ENCODE measurements at regions not wholly inside any gene's neighbourhood (a gene's known extent, or its start where the extent isn't known, plus 50 kb on each side); places are given as distances from the start of the nearest gene placed in this dataset.

GRCh38 chr7:42552227-42552626, 315.2 kb upstream of the GLI3 start:
- TF ChIP-seq CTCF (IDR thresholded peaks at IDR 0.05) (no peak), POLR2A (IDR thresholded peaks at IDR 0.05) (no peak)
